ENCODE measurements at regions not wholly inside any gene's neighbourhood (a gene's known extent, or its start where the extent isn't known, plus 50 kb on each side); places are given as distances from the start of the nearest gene placed in this dataset.

GRCh38 chr2:7943446-7943845, 738.4 kb upstream of the ID2 start:
- H3K27ac ChIP-seq (ENCODE audit: low read depth, low read length, severe bottlenecking): no peak overlapping the region
- no peaks in the 10 kb centered on the region for H3K36me3 ChIP-seq (ENCODE audit: control insufficient read depth, insufficient read depth, low read length)
- no peak overlapping the region for H3K4me3 ChIP-seq (ENCODE audit: extremely low read depth, insufficient read depth, low read length, poor library complexity, severe bottlenecking)
- no peaks in the 10 kb centered on the region for H3K9me3 ChIP-seq (ENCODE audit: control insufficient read depth, low read length)
- 78 to 83% methylated on average over 7 to 8 of the region's 8 CpGs for WGBS, 2 experiments (ENCODE audit: insufficient coverage in 2 of 2)
- no peaks in the 10 kb centered on the region for H3K4me1 ChIP-seq (ENCODE audit: control insufficient read depth, insufficient read depth, low read length, poor library complexity, severe bottlenecking)

- no peak overlapping the region for H3K27ac ChIP-seq (ENCODE audit: low read depth, low read length, severe bottlenecking)
- H3K36me3 ChIP-seq (ENCODE audit: control insufficient read depth, insufficient read depth, low read length): no peaks in the 10 kb centered on the region
- no peak overlapping the region for H3K4me3 ChIP-seq (ENCODE audit: extremely low read depth, insufficient read depth, low read length, poor library complexity, severe bottlenecking)
- no peaks in the 10 kb centered on the region for H3K4me1 ChIP-seq (ENCODE audit: control insufficient read depth, insufficient read depth, low read length, poor library complexity, severe bottlenecking)
- WGBS, 2 experiments (ENCODE audit: insufficient coverage in 2 of 2): 86% methylated on average over 1 of the region's 1 CpG; no CpG with 5 or more reads in 1 of the 2 experiments
- H3K9me3 ChIP-seq (ENCODE audit: control insufficient read depth, low read length): no peaks in the 10 kb centered on the region
These were observed 736.8 kb upstream of the ID2 start for GRCh38 chr2:7945026-7945425.

GRCh38 chr2:7950035-7950612, 731.7 kb upstream of the ID2 start:
- no peak overlapping the region for H3K27ac ChIP-seq (ENCODE audit: low read depth, low read length, severe bottlenecking)
- WGBS, 2 experiments (ENCODE audit: insufficient coverage in 2 of 2): 91 to 98% methylated on average over 4 to 5 of the region's 13 CpGs
- H3K36me3 ChIP-seq (ENCODE audit: control insufficient read depth, insufficient read depth, low read length): no peaks in the 10 kb centered on the region
- peaks cover 2% of the 10 kb centered on the region for H3K4me1 ChIP-seq (ENCODE audit: control insufficient read depth, insufficient read depth, low read length, poor library complexity, severe bottlenecking)
- H3K9me3 ChIP-seq (ENCODE audit: control insufficient read depth, low read length): no peaks in the 10 kb centered on the region
- no peak overlapping the region for H3K4me3 ChIP-seq (ENCODE audit: extremely low read depth, insufficient read depth, low read length, poor library complexity, severe bottlenecking)

- no peaks in the 10 kb centered on the region for H3K9me3 ChIP-seq (ENCODE audit: control insufficient read depth, low read length)
- H3K27ac ChIP-seq (ENCODE audit: low read depth, low read length, severe bottlenecking): no peak overlapping the region
- H3K4me3 ChIP-seq (ENCODE audit: extremely low read depth, insufficient read depth, low read length, poor library complexity, severe bottlenecking): no peak overlapping the region
- WGBS, 2 experiments (ENCODE audit: insufficient coverage in 2 of 2): 92 to 98% methylated on average over 4 to 5 of the region's 5 CpGs
- H3K36me3 ChIP-seq (ENCODE audit: control insufficient read depth, insufficient read depth, low read length): no peaks in the 10 kb centered on the region
- peaks cover 4% of the 10 kb centered on the region for H3K4me1 ChIP-seq (ENCODE audit: control insufficient read depth, insufficient read depth, low read length, poor library complexity, severe bottlenecking)
These were observed 730.9 kb upstream of the ID2 start for GRCh38 chr2:7951001-7951400.

GRCh38 chr2:7951490-7951889, 730.4 kb upstream of the ID2 start:
- 80 to 100% methylated on average over 1 of the region's 1 CpG for WGBS, 2 experiments (ENCODE audit: insufficient coverage in 2 of 2)
- H3K4me1 ChIP-seq (ENCODE audit: control insufficient read depth, insufficient read depth, low read length, poor library complexity, severe bottlenecking): peaks cover 9% of the 10 kb centered on the region
- no peaks in the 10 kb centered on the region for H3K9me3 ChIP-seq (ENCODE audit: control insufficient read depth, low read length)

GRCh38 chr2:7952046-7952745, 729.7 kb upstream of the ID2 start:
- H3K4me3 ChIP-seq (ENCODE audit: extremely low read depth, insufficient read depth, low read length, poor library complexity, severe bottlenecking): no peak overlapping the region
- no peaks in the 10 kb centered on the region for H3K36me3 ChIP-seq (ENCODE audit: control insufficient read depth, insufficient read depth, low read length)
- peak overlapping the region; percentile 5 for H3K27ac ChIP-seq (ENCODE audit: low read depth, low read length, severe bottlenecking)
- 87 to 88% methylated on average over 9 to 13 of the region's 15 CpGs for WGBS, 2 experiments (ENCODE audit: insufficient coverage in 2 of 2)
- no peaks in the 10 kb centered on the region for H3K9me3 ChIP-seq (ENCODE audit: control insufficient read depth, low read length)
- H3K4me1 ChIP-seq (ENCODE audit: control insufficient read depth, insufficient read depth, low read length, poor library complexity, severe bottlenecking): peaks cover 10% of the 10 kb centered on the region

More at GRCh38 chr2:7951490-7951889, 730.4 kb upstream of the ID2 start:
- H3K27ac ChIP-seq (ENCODE audit: low read depth, low read length, severe bottlenecking): no peak overlapping the region
- no peaks in the 10 kb centered on the region for H3K36me3 ChIP-seq (ENCODE audit: control insufficient read depth, insufficient read depth, low read length)
- H3K4me3 ChIP-seq (ENCODE audit: extremely low read depth, insufficient read depth, low read length, poor library complexity, severe bottlenecking): no peak overlapping the region

GRCh38 chr2:7953195-7953594, 728.7 kb upstream of the ID2 start:
- Histone ChIP-seq H3K27ac (ENCODE audit: low read depth, low read length, severe bottlenecking) (no peak overlapping the region), H3K4me1 (ENCODE audit: control insufficient read depth, insufficient read depth, low read length, poor library complexity, severe bottlenecking) (peaks cover 10% of the 10 kb centered on the region), H3K4me3 (ENCODE audit: extremely low read depth, insufficient read depth, low read length, poor library complexity, severe bottlenecking) (no peak overlapping the region), H3K36me3 (ENCODE audit: control insufficient read depth, insufficient read depth, low read length) (no peaks in the 10 kb centered on the region), H3K9me3 (ENCODE audit: control insufficient read depth, low read length) (no peaks in the 10 kb centered on the region)
- 73 to 85% methylated on average over 4 to 6 of the region's 6 CpGs for WGBS, 2 experiments (ENCODE audit: insufficient coverage in 2 of 2)

- Histone ChIP-seq H3K9me3 (ENCODE audit: control insufficient read depth, low read length) (no peaks in the 10 kb centered on the region), H3K27ac (ENCODE audit: low read depth, low read length, severe bottlenecking) (no peak overlapping the region), H3K4me3 (ENCODE audit: extremely low read depth, insufficient read depth, low read length, poor library complexity, severe bottlenecking) (no peak overlapping the region), H3K36me3 (ENCODE audit: control insufficient read depth, insufficient read depth, low read length) (no peaks in the 10 kb centered on the region), H3K4me1 (ENCODE audit: control insufficient read depth, insufficient read depth, low read length, poor library complexity, severe bottlenecking) (peaks cover 10% of the 10 kb centered on the region)
- 65 to 90% methylated on average over 2 to 4 of the region's 4 CpGs for WGBS, 2 experiments (ENCODE audit: insufficient coverage in 2 of 2)
These were observed 727.6 kb upstream of the ID2 start for GRCh38 chr2:7954234-7954633.

- WGBS, 2 experiments (ENCODE audit: insufficient coverage in 2 of 2): 82 to 100% methylated on average over 4 of the region's 6 CpGs
- H3K27ac ChIP-seq (ENCODE audit: low read depth, low read length, severe bottlenecking): peak overlapping the region; percentile 8
These were observed 725.6 kb upstream of the ID2 start for GRCh38 chr2:7956126-7956689.

GRCh38 chr2:7961550-7961949, 720.3 kb upstream of the ID2 start:
- no peaks in the 10 kb centered on the region for H3K9me3 ChIP-seq (ENCODE audit: control insufficient read depth, low read length)
- WGBS, 2 experiments (ENCODE audit: insufficient coverage in 2 of 2): 33% methylated on average over 1 of the region's 2 CpGs; no CpG with 5 or more reads in 1 of the 2 experiments
- H3K36me3 ChIP-seq (ENCODE audit: control insufficient read depth, insufficient read depth, low read length): no peaks in the 10 kb centered on the region
- H3K4me1 ChIP-seq (ENCODE audit: control insufficient read depth, insufficient read depth, low read length, poor library complexity, severe bottlenecking): peaks cover under 1% of the 10 kb centered on the region
- H3K4me3 ChIP-seq (ENCODE audit: extremely low read depth, insufficient read depth, low read length, poor library complexity, severe bottlenecking): no peak overlapping the region
- H3K27ac ChIP-seq (ENCODE audit: low read depth, low read length, severe bottlenecking): no peak overlapping the region

More at GRCh38 chr2:7956126-7956689, 725.6 kb upstream of the ID2 start:
- Histone ChIP-seq H3K4me1 (ENCODE audit: control insufficient read depth, insufficient read depth, low read length, poor library complexity, severe bottlenecking) (peaks cover 10% of the 10 kb centered on the region), H3K36me3 (ENCODE audit: control insufficient read depth, insufficient read depth, low read length) (no peaks in the 10 kb centered on the region), H3K9me3 (ENCODE audit: control insufficient read depth, low read length) (no peaks in the 10 kb centered on the region), H3K4me3 (ENCODE audit: extremely low read depth, insufficient read depth, low read length, poor library complexity, severe bottlenecking) (no peak overlapping the region)

- no peaks in the 10 kb centered on the region for H3K9me3 ChIP-seq (ENCODE audit: control insufficient read depth, low read length)
- 65 to 74% methylated on average over 3 of the region's 3 CpGs for WGBS, 2 experiments (ENCODE audit: insufficient coverage in 2 of 2)
- no peaks in the 10 kb centered on the region for H3K4me1 ChIP-seq (ENCODE audit: control insufficient read depth, insufficient read depth, low read length, poor library complexity, severe bottlenecking)
- H3K4me3 ChIP-seq (ENCODE audit: extremely low read depth, insufficient read depth, low read length, poor library complexity, severe bottlenecking): no peak overlapping the region
- no peak overlapping the region for H3K27ac ChIP-seq (ENCODE audit: low read depth, low read length, severe bottlenecking)
- H3K36me3 ChIP-seq (ENCODE audit: control insufficient read depth, insufficient read depth, low read length): no peaks in the 10 kb centered on the region
These were observed 719.7 kb upstream of the ID2 start for GRCh38 chr2:7962161-7962560.

Measured in mesodermal cell (in vitro differentiated cells).